OCI-LY3 (cell line): ENCODE measurements at regions not wholly inside any gene's neighbourhood (a gene's known extent, or its start where the extent isn't known, plus 50 kb on each side); places are given as distances from the start of the nearest gene placed in this dataset.

Experiments used
- CTCF ChIP-seq: fragments of 200-600, 300-600 bp; sonication (generic); IDR thresholded peaks from 2 replicates; pipeline ENCODE4 v1.5.1; 2014; ENCODE audit warnings: antibody characterized with exemption, low read length, low read depth
- EZH2phosphoT487 ChIP-seq: fragments of 200-600 bp; shearing (Covaris generic); IDR thresholded peaks from 2 replicates; pipeline ENCODE4 v1.6.1; 2018; ENCODE audit warnings: antibody characterized with exemption, mixed run types, low read depth

GRCh38 chr12:59321278-59321677 is 274.6 kb upstream of the SLC16A7 start:
- no peak for TF ChIP-seq CTCF
- no peak for TF ChIP-seq EZH2phosphoT487
